Left ventricle myocardium inferior (tissue), 1 donor: ENCODE measurements at regions not wholly inside any gene's neighbourhood (a gene's known extent, or its start where the extent isn't known, plus 50 kb on each side); places are given as distances from the start of the nearest gene placed in this dataset.

Source experiments
- DNase-seq: peaks from one replicate; pipeline ENCODE4 v3.0.0-alpha.2; 2020
- H3K27ac ChIP-seq: fragments of 200-600 bp; replicated peaks from 2 replicates; pipeline ENCODE4 v1.8.0; 2021
- H3K27me3 ChIP-seq: fragments of 200-600 bp; 2 replicates; pipeline ENCODE4 v1.8.0; 2021; ENCODE audit warnings: low read depth
- H3K36me3 ChIP-seq: fragments of 200-600 bp; 2 replicates; pipeline ENCODE4 v1.8.0; 2021
- H3K4me1 ChIP-seq: fragments of 200-600 bp; 2 replicates; pipeline ENCODE4 v1.8.0; 2021
- H3K4me3 ChIP-seq: fragments of 200-600 bp; 2 replicates; pipeline ENCODE4 v1.8.0; 2021; ENCODE audit warnings: mild to moderate bottlenecking, moderate library complexity
- H3K9me3 ChIP-seq: fragments of 200-600 bp; replicated peaks from 2 replicates; pipeline ENCODE4 v1.8.0; 2021
- CTCF ChIP-seq: fragments of 200-600 bp; IDR thresholded peaks from 2 replicates; pipeline ENCODE4 v1.8.0; 2021; ENCODE audit warnings: antibody characterized with exemption, mild to moderate bottlenecking, borderline replicate concordance
- intact Hi-C: fragments of 100-400 bp; cut with micrococcal nuclease; formaldehyde crosslinking; loops from one replicate; pipeline ENCODE4 v1.11.0; 2022
- donor health status: DM: no; HTN: yes; CAD: no; lungs with severe emphysema.

GRCh38 chr16:18059577-18059976 lies 277.0 kb downstream of the NPIPA8 start:
- H3K27me3 ChIP-seq, result peaks cover 44% of the 10 kb centered on the region
- intact Hi-C loops, result no loop called here
- TF ChIP-seq CTCF, result no peak
- DNase-seq, result no peak
- H3K4me1 ChIP-seq, result no peaks in the 10 kb centered on the region
- no peak overlapping the region for H3K27ac ChIP-seq
- H3K9me3 ChIP-seq, result no peaks in the 10 kb centered on the region
- no peaks in the 10 kb centered on the region for H3K36me3 ChIP-seq
- no peak overlapping the region for H3K4me3 ChIP-seq

GRCh38 chr16:18059089-18059488 lies 277.4 kb downstream of the NPIPA8 start:
- Histone ChIP-seq H3K4me3 (no peak overlapping the region), H3K9me3 (no peaks in the 10 kb centered on the region), H3K4me1 (no peaks in the 10 kb centered on the region), H3K36me3 (no peaks in the 10 kb centered on the region), H3K27ac (no peak overlapping the region), H3K27me3 (peaks cover 44% of the 10 kb centered on the region)
- DNase-seq, result no peak
- intact Hi-C loops, result no loop called here
- no peak for TF ChIP-seq CTCF

- no peak for TF ChIP-seq CTCF
- Histone ChIP-seq H3K27me3 (peaks cover 21% of the 10 kb centered on the region), H3K4me3 (no peak overlapping the region), H3K36me3 (no peaks in the 10 kb centered on the region), H3K9me3 (peaks cover 7% of the 10 kb centered on the region), H3K27ac (no peak overlapping the region), H3K4me1 (no peaks in the 10 kb centered on the region)
- intact Hi-C loops, result no loop called here
- no peak for DNase-seq
Observed at GRCh38 chr16:18055411-18055916, 281.1 kb downstream of the NPIPA8 start.

- no peak for DNase-seq
- Histone ChIP-seq H3K4me3 (no peak overlapping the region), H3K4me1 (no peaks in the 10 kb centered on the region), H3K9me3 (peaks cover 7% of the 10 kb centered on the region), H3K27ac (no peak overlapping the region), H3K27me3 (peaks cover 26% of the 10 kb centered on the region), H3K36me3 (no peaks in the 10 kb centered on the region)
- intact Hi-C loops, result no loop called here
- no peak for TF ChIP-seq CTCF
Observed at GRCh38 chr16:18050777-18051176, 285.8 kb downstream of the NPIPA8 start.

DNA sequence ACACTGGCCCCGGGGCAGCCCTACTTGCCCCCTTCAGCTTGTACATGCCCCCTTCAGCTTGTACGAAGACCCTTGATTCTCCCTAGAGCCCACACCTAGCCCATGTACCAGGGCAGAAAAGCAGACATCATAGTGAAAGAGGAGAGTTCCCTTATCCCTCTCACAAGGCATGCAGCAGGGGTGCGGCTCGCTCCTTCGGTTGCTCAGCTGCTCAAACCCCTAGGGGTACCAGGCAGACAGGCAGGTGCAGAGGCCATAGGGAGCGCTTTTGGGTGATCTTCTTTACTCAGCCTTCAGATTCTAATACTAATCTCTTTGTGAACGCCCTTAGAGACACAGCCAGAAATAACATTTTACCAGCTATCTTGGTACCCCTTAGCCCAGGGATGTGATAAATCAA lies 286.3 kb downstream of the NPIPA8 start:
- intact Hi-C loops, result no loop called here
- H3K9me3 ChIP-seq, result peaks cover 7% of the 10 kb centered on the region
- H3K4me3 ChIP-seq, result no peak overlapping the region
- no peak overlapping the region for H3K27ac ChIP-seq
- H3K36me3 ChIP-seq, result no peaks in the 10 kb centered on the region
- TF ChIP-seq CTCF, result no peak
- H3K27me3 ChIP-seq, result peaks cover 31% of the 10 kb centered on the region
- no peaks in the 10 kb centered on the region for H3K4me1 ChIP-seq
- no peak for DNase-seq
